ENCODE measurements at regions not wholly inside any gene's neighbourhood (a gene's known extent, or its start where the extent isn't known, plus 50 kb on each side); places are given as distances from the start of the nearest gene placed in this dataset.

GRCh38 chr11:116581349-116581748 is 191.4 kb downstream of the BUD13 start:
- TF ChIP-seq EZH2phosphoT487 (IDR thresholded peaks at IDR 0.05; ENCODE audit: insufficient read depth, low read depth) = no peak
- TF ChIP-seq EZH2 (IDR thresholded peaks at IDR 0.05; ENCODE audit: insufficient read depth, poor library complexity, severe bottlenecking) = no peak

All from GM23248 (cell line).